HG03139 (cell line): ENCODE measurements at regions not wholly inside any gene's neighbourhood (a gene's known extent, or its start where the extent isn't known, plus 50 kb on each side); places are given as distances from the start of the nearest gene placed in this dataset.

Experiments
- ATAC-seq: cut with Tn5 transposase; IDR thresholded peaks from one replicate; pipeline ENCODE4 v1.9.1; 2021; ENCODE audit not compliant: unreplicated experiment

DNA sequence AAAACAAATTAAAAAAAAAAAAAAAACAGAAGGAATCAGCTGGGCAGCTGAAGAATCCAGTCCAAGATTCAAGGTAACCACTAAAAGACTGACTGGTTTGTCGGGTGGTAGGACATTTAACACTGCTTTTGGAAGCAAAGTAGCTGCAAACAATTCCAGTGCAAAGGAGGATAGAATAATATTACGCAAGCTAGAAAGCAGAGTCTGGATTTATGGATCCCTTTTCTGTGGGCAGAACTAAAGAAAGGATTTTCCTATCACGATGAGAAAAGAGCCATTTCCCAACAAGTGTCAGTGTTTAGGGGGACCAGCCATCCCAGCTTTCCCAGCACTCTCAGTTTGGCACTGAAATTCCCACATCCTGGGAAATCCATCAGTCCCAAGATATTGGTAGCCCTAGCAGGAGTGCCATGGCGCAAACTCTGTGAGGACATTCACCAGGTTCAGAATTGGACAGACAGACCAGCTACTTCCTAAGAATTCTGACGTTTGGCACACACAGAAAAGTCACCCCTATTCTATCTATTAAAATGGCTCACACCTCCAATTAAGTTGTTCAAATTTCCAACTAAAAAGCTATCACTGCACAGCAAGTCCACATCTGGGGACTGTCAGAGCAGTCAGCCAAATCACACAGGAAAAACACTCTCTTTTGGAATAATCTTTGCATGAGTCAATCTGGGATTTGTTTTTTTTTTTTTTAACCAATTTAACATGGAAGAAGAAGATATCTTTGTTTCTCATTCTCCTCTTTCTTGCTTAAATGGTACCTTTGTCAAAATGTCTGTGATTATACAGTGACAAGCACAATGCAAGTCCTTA is 356.8 kb upstream of the ARID1B start:
- no peak for ATAC-seq

DNA sequence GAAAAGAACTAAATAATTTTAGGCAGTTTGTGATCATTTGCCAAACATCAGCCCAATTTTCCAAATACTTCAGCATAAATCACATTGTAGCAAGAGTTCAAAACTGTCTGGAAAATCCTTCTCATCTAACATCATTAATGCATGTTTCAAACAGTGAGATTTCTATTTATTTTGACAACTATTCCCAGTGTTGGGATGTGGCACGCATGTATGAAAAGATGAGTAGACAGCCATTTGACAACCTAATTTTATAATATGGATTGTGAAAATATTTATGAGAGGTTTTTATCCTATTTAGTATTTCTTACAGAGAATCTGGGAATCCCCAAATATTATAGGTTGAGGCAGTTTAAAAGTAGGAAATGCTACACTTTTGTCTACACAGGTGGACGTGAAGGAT is 357.6 kb upstream of the ARID1B start:
- ATAC-seq = no peak

DNA sequence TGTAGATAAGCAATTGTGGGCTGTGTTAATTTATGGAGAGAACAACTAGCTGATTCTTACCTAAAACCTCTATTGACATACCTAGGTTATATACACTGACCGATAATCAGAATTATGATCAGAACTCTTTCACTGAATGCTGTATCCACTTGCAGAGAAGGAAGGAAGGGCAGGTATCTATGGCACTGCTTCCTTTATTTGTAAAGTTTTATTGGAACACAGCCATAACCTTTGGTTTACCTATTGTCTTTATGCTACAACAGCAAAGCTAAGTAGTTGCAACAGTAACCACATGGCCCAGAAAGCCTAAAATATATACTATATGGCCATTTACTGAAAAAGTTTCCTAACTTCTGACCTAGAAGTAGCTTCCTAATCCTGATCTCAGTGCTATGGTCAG is 358.9 kb upstream of the ARID1B start:
- ATAC-seq = no peak

DNA sequence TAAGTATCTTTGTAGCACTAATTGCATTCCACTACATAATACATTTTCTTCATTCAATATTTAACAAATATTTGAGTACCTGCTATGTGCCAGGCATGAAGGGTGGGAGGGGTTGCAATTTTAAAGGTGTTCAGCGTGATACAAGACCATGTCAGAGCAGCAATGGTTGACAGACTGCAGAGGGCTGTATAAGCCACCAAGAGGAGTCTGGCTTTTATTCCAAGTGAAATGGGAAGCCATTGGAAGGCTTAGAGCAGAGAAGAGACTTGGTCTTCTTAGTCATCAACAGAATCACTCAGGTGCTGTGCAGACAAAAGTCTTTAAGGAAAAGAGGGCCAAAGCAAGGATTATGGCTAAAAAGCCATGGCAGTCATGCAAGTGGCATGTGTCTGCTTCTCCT is 360.8 kb upstream of the ARID1B start:
- ATAC-seq = no peak

DNA sequence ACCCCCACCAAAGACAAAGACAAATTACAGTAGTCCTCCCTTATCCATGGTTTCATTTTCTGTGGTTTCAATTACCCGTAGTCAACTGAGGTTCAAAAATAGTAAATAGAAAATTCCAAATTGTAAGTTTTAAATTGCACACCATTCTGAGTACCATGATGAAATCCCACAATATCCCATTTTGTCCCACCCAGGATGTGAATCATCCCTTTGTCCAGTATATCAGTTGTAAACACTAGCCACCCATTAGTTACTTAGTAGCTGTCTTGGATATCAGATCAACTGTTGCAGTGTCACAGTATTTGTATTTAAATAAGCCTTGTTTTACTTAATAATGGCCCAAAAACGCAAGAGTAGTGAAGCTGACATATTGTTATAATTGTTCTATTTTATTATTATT is 364.0 kb upstream of the ARID1B start:
- ATAC-seq = no peak

DNA sequence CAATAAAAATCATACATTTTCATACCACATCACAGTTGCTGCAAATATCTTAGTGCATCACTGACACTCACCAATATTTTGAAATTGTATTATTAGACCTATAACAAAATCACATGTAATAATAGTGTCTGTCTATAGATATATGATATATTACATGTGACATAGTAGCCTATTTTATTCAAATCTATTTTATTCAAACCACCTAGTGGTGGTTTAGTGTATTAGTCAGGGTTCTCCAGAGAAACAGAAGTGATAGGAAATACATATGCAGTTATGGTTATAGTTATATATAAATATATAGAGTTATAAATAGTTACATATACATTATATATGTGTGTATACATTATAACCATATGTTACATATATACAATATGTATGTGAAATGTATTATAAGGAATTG is 366.5 kb upstream of the ARID1B start:
- ATAC-seq = no peak

DNA sequence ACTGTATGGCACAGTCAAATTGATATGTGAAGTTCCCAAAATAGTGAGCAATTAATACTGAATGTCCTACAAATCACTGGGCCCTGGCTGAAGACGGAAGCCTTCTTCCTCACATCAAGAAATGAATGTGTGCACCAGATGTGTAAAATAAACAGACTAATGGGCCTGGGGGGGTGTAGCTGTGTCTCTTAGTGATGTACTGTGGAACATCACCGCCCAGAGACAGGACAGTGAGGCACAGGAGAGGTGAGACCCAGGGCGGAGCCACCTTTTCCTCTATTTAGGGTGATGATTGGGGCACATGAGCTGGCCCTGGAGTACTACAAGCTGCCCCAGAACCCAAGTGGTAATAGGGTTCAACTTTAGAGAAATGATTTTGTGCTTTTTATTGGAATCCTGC is 368.5 kb upstream of the ARID1B start:
- ATAC-seq = no peak

DNA sequence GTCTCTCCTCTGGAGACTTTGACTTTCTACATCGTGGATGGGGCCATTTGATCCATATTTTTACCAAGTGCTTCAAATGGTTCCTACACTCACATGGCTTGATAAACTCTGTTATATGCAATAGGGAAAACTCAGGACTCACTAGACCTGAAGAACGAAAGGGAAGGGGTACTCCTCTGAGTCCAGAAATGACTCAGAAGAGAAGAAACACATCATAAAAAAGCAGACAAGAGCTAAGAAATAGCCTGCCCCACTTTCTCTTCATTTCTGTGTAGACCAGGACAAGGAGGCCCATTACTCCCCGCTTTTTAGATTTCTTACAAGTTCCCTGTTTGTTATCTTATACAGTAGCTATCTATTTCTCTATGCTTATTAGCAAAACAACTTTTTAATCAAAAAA is 369.8 kb upstream of the ARID1B start:
- ATAC-seq = no peak

DNA sequence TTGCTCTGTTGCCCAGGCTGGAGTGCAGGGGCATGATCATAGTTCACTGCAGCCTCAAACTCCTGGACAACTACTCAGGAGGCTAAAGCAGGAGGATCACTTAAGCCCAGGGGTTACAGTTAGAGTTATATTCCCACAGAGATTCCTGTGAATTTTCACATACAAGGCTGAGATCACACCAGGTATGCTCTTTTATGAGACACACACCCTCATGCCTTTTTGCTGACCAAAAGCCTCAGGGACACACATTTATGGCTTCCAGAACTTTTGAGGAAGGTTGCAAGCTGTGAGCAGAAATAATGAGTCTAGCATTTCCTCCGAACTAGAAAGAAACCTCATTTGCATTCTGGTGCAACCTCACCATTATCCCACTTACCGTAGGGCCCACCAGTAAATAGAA is 370.5 kb upstream of the ARID1B start:
- ATAC-seq = no peak

DNA sequence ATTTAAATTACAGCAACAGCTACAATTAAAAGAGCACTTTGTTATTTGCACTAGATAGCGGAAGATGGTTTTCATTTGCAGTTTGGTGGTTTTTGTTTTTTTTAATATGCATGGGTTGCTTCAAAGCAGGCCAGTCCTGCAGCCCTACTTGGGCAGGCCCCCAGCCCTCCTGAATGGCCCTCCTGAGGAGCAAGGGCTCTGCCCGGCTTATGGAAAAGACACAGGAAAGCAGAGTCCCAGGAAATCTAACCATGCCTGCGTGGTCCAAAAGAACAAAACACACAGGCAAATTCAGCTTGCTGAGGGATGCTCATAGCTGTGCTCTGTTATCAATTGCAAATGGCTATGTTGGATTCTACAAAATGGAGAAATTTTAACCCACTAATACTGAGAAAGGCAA is 371.1 kb upstream of the ARID1B start:
- ATAC-seq = no peak

DNA sequence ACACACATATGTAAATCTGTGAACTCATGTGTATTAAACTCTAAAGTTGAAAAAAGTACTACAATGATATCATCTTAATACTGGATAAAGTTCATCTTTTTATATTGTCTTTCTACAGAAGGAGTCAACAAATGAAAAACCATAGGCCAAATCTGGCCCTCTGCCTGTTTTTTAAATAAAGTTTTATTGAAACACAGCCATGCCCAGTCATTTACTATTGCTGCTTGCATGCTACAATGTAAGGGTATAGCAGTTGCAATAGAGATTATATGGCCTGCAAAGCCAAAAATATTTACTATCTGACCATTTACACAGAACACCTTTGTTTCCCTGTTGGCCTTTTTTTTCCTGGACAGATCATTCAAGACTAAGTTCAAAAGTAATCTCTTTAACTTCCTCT is 374.6 kb upstream of the ARID1B start:
- no peak for ATAC-seq

DNA sequence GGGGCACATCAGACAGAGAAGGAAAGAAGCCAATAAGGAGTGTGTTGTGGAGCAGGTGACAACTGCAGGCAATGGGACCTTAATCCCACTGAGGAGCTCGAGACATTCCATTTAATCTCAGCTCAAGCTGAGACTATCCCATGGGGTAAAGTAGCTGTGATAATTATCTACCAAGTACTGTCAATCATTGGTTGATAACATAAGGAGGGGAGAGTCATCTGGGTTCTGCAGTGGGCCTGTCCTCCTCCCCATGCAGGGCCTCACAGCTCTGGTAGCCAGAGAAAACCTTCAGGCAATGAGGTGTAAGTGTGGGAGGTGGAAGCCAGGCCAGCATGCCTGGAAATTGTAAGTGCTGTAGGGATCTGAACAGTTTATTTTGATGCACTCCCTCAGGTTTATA is 375.0 kb upstream of the ARID1B start:
- ATAC-seq = no peak

DNA sequence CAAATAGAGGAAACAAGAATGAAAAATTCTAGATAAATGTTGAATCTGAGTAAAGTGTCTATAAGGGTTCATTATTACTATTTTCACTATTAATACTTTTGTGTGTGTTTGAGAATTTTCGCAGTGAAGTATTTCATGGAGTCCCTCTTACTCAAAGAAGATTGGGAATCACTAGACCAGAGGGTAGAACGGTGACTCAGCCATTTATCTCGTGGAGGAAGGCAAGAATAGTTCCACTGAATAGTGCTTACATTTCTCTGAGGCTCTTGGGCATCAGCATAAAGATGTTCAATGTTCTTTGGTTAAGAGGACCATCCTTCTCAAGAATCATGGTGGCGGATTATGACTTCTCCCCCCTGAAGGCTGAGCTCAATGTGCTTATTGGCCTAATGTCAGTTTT is 376.7 kb upstream of the ARID1B start:
- ATAC-seq = no peak

DNA sequence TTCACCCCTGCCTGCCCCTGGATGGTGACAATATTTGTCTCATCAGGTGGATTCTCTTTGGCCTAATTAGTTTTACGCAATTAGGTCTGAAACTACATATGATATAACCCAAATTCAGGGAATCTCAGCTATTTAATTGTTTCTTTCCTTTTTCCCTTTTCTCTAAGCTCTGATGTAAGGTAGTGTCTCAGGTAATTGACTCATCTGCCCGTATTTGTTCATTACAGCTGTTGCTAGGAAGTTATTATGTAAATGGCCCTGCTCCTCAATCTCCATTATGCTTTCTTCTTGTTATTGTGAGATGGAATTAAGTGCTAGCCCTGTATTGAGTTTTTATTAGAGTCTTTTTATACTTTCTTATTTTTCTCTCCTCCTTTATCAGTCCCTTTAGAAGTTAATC is 378.2 kb upstream of the ARID1B start:
- no peak for ATAC-seq

DNA sequence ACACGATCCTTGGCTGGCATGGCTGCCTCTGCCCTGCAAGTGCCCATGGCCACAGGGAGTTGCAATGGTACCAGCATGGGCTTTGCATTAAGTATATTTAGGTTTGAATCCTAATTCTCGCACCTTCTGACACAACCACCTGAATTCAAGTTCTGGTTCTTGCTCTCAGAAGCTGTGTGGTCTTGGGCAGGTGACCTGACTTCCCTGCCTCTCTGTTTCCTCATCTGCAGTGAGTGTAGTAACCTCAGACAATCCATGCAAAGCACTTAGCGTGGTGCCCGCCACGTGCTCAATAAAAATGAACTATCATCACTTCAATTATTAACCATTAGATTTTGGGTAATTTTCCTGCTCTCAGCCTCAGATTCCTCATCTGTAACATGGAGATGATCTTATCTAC is 378.8 kb upstream of the ARID1B start:
- no peak for ATAC-seq

DNA sequence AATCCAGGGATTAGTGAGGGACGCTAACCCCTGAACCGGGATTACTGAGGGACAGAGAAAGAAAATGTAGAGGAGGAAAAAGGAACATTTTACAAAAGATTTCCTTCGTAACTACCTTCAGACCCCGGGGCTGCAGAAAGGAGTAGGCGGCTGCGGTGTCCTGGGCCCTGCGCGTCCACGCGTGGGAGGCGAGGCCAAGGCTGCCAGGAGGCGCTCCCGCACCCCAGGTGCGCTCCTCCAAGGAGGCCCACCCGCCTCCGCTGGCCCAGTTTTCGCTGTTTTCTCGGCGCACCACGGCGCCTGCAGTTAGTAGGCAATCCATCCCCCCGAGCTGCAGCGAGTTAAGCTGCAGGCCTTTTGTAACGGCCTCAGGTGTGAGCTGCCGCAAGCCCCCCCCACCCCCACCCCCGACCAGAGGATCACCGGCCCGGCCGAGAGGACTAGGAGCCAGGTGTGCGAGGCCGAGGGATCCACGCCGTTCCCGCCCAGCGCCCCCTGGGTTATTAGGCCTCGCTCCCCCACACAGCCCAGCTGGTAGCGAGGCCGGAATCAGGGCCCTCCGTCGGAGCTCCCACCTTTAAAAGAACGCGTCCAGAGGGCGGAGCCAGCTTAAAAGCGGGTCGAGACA is 380.3 kb upstream of the ARID1B start:
- no peak for ATAC-seq

DNA sequence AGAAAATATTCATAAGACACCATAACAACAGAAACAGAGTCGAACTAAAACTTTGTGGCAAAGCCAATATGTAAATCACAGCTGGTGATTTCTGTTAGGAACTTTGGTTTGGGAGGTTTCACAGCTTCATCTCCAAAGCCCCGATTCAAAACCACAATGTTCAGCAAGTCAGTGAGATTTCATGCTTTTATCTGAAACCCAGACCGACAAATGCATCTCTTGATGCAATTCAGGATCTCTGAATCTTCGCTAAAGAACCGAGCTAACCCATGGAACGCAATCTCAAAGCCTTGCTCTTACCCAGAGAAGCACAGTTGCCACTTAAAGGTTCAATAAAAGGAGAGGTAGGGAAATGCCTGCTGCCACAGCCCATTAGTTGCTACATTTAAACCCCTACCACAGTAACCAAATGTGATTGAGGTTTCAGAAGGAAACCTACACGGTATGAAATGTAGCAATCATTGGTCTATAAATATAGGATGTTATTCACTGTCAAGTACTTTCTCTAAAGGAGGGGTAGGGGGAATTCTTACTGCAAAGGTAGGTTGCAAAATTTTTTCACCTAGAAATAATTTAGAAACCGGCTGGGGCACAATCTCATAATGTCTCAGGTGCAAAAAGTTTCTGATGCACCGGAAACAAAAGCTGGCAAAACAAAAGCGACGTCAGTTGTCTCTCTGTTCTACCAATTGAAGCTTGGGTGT is 381.0 kb upstream of the ARID1B start:
- peak; percentile 52 for ATAC-seq

DNA sequence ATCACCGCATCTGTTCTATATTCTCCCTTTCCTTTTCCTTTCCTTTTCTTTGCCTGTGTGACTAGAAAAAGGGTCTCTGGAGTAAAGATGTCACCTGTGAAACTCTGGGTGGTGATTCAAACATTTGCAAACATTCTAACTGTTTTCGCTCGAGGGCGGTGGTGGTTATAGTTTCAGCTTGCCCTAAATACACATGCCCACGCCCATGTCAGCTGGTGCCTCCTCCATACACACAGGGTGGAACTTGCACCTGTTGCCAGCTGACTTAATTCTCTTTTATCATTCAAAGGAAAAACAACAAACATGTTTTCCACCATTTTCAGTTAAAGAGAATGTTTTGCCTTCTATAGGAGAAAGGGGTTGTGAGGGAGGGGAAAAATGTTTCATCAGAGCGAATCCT is 381.9 kb upstream of the ARID1B start:
- ATAC-seq = peak; percentile 49

DNA sequence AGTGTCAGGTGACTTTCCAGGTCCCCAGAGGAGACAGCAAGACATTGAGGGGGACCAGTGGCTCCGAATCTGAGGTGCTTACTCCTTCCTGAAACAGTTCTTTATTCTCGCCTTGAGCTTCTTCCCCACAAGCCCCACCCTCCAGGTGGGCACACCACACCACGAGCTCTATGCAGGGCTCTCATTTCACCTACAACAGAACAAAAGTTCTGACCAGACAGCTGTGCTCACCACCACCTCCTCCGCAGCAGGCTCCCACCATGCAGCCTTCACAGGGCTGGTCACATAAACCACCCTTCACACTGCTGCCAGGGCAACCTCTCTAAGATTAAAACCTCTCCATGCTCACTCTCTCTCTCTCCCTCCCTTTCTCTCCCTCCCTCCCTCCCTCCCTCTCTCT is 384.5 kb upstream of the ARID1B start:
- no peak for ATAC-seq

DNA sequence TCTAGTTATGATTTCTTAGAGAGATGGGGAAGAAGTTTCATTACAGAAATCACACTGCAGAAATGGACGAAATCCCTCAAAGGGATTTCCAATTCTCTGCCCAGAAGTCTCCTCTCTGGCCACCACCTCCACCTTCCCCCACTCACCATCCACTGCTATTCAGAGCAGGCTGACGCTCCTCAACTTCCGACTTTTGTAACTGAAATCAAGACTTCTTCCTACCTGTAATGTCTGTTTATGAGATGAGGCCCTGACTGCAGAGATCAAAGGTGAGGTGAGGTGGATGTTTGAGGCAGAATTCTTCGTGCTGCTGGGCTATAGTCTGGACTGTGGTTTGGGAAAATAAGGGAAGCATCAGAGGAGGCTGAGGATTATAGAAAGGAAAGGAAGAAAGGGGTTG is 385.2 kb upstream of the ARID1B start:
- no peak for ATAC-seq

DNA sequence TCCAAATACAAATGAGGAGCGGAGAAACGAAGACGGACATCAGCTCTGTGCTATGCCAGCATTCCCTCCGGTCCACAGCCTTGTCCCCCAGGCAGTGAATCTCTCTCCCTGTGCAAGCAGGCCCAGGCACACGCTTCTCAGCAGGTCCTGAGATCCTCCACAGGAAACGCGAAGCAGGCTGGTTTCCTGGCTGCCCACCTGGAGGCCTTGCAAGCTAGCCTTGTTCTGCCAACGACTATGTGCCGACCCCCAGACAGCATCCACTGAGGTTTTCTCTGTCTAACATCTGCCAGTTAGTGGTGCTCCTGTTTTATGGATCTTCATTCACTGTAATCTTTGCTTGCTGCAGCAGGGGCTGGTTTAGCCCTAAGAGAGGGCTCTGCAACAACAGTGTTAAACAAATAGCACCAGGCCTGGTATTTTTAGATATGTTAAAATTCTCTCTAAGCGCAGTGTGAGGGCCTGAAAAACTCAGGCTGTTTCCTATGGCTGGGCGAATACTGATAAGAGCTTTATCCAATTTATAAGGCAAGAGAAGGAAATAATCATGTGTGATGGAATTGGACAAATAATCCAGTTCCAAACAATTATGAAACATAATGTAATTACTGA is 386.0 kb upstream of the ARID1B start:
- no peak for ATAC-seq

DNA sequence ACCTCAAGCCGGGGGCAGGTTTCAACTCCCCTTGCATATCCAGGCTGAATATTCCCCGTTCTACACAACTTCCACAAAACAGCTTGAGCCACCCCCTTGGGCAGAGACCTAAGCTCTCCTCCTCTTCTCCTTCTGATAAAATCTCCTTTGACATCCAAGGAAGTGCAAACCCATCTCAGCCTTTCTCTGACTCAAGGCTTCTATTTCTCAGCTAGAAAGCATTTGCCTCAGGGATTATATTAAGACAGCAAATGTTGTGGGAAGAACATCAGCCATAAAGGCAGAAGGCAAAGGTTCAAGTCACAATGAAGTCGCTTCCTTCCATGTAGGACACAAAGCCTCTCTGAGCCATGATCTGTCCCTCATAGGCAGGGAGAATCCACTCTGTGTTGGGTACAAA is 386.6 kb upstream of the ARID1B start:
- ATAC-seq = no peak
